ENCODE measurements at regions not wholly inside any gene's neighbourhood (a gene's known extent, or its start where the extent isn't known, plus 50 kb on each side); places are given as distances from the start of the nearest gene placed in this dataset.

DNA sequence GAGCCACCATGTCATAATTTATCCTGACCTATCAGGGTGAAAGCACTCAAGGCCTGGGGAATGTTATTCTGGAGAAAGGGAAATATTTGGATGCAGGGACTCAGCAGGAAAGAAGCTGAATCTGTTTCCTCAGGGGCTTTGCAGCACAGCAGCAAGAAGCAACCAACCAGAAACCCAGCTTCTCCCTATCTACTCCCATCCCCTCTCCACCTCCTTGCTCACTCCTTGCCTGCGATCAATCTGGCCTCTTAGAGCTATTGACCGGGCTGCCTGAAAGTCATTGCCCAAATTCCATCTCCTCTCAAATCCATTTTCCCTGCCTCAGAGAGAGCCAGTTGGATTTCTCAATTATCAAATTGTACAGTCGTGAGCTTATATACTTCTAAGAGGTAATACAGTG, 542.0 kb upstream of the TRPC7 start:
- Histone ChIP-seq H3K4me1 (ENCODE audit: insufficient read depth, low read length, poor library complexity, severe bottlenecking) (no peaks in the 10 kb centered on the region), H3K27me3 (replicated peaks; ENCODE audit: insufficient read depth, low read depth, low read length, poor library complexity) (peaks cover 41% of the 10 kb centered on the region), H3K36me3 (ENCODE audit: insufficient read depth, low read length, poor library complexity, severe bottlenecking) (no peaks in the 10 kb centered on the region), H3K27ac (ENCODE audit: low read depth, low read length, poor library complexity, severe bottlenecking) (no peak overlapping the region), H3K4me3 (ENCODE audit: low read depth, low read length, poor library complexity, severe bottlenecking) (no peak overlapping the region), H3K9me3 (ENCODE audit: low read depth, low read length, poor library complexity, severe bottlenecking) (no peaks in the 10 kb centered on the region)
- no TSS peak for BruUV-seq (replicated peaks)
- DNase-seq (ENCODE audit: low spot score): no peak
- TF ChIP-seq EZH2 (IDR thresholded peaks at IDR 0.05; ENCODE audit: borderline replicate concordance, low read depth, low read length, poor library complexity, severe bottlenecking): no peak
- no peak for TF ChIP-seq CTCF (conservative IDR thresholded peaks at IDR 0.05; ENCODE audit: low read depth, low read length)
- ChIA-PET POLR2A (ENCODE audit: low non-redundant PET) (no interaction called here), CTCF (no interaction called here)
- intact Hi-C loops (cut with micrococcal nuclease; ENCODE audit: unreplicated experiment): no loop called here

DNA sequence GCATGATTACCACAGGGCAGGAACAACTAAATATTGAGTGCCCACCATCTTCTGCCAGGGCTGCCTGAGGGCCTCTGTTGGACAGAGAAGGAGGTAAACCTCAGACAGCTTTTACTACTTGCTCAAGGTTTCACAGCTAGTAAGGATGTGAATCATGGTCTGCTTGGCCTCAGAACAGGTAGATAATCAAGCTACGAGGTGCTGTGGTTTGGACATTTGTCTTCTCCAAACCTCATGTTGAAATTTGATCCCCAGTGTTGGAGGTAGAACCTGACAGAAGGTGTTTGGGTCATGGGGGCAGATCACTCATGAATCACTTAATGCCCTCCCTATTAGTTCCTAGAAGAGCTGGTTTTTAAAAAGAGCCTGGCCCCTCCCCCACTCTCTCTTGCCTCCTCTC, 541.2 kb upstream of the TRPC7 start:
- no peaks in the 10 kb centered on the region for H3K36me3 ChIP-seq (ENCODE audit: insufficient read depth, low read length, poor library complexity, severe bottlenecking)
- intact Hi-C loops (cut with micrococcal nuclease; ENCODE audit: unreplicated experiment): no loop called here
- H3K4me1 ChIP-seq (ENCODE audit: insufficient read depth, low read length, poor library complexity, severe bottlenecking): no peaks in the 10 kb centered on the region
- ChIA-PET CTCF (no interaction called here), POLR2A (ENCODE audit: low non-redundant PET) (no interaction called here)
- TF ChIP-seq EZH2 (IDR thresholded peaks at IDR 0.05; ENCODE audit: borderline replicate concordance, low read depth, low read length, poor library complexity, severe bottlenecking) (no peak), CTCF (conservative IDR thresholded peaks at IDR 0.05; ENCODE audit: low read depth, low read length) (no peak)
- no peak overlapping the region for H3K27ac ChIP-seq (ENCODE audit: low read depth, low read length, poor library complexity, severe bottlenecking)
- peaks cover 41% of the 10 kb centered on the region for H3K27me3 ChIP-seq (replicated peaks; ENCODE audit: insufficient read depth, low read depth, low read length, poor library complexity)
- DNase-seq (ENCODE audit: low spot score): no peak
- no TSS peak for BruUV-seq (replicated peaks)
- H3K4me3 ChIP-seq (ENCODE audit: low read depth, low read length, poor library complexity, severe bottlenecking): no peak overlapping the region
- no peaks in the 10 kb centered on the region for H3K9me3 ChIP-seq (ENCODE audit: low read depth, low read length, poor library complexity, severe bottlenecking)

- CTCF ChIA-PET: no interaction called here
- Histone ChIP-seq H3K9me3 (ENCODE audit: low read depth, low read length, poor library complexity, severe bottlenecking) (no peaks in the 10 kb centered on the region), H3K27me3 (replicated peaks; ENCODE audit: insufficient read depth, low read depth, low read length, poor library complexity) (peaks cover 39% of the 10 kb centered on the region), H3K27ac (ENCODE audit: low read depth, low read length, poor library complexity, severe bottlenecking) (no peak overlapping the region), H3K36me3 (ENCODE audit: insufficient read depth, low read length, poor library complexity, severe bottlenecking) (no peaks in the 10 kb centered on the region), H3K4me3 (ENCODE audit: low read depth, low read length, poor library complexity, severe bottlenecking) (no peak overlapping the region), H3K4me1 (ENCODE audit: insufficient read depth, low read length, poor library complexity, severe bottlenecking) (no peaks in the 10 kb centered on the region)
- POLR2A ChIA-PET (ENCODE audit: low non-redundant PET): no interaction called here
- TF ChIP-seq CTCF (conservative IDR thresholded peaks at IDR 0.05; ENCODE audit: low read depth, low read length) (no peak), EZH2 (IDR thresholded peaks at IDR 0.05; ENCODE audit: borderline replicate concordance, low read depth, low read length, poor library complexity, severe bottlenecking) (no peak)
- DNase-seq (ENCODE audit: low spot score): no peak
- no TSS peak for BruUV-seq (replicated peaks)
- intact Hi-C loops (cut with micrococcal nuclease; ENCODE audit: unreplicated experiment): no loop called here
Measured at GRCh38 chr5:136905571-136905970, 540.2 kb upstream of the TRPC7 start.

Measured in A673 (cell line).